ENCODE measurements at regions not wholly inside any gene's neighbourhood (a gene's known extent, or its start where the extent isn't known, plus 50 kb on each side); places are given as distances from the start of the nearest gene placed in this dataset.

GRCh38 chr4:34037280-34037679 is 2207.0 kb downstream of the ARAP2 start:
- in situ Hi-C loops (cut with HindIII; ENCODE audit: low sequenced_read_pairs): no loop called here
- no peak for TF ChIP-seq CTCF (IDR thresholded peaks at IDR 0.05; ENCODE audit: low read depth, low read length)
- DNase-seq (ENCODE audit: low read depth, low spot score): no peak
- no peak overlapping the region for H3K4me3 ChIP-seq (ENCODE audit: low read depth, low read length)

GRCh38 chr4:34039766-34040165 is 2204.5 kb downstream of the ARAP2 start:
- H3K4me3 ChIP-seq (ENCODE audit: low read depth, low read length): no peak overlapping the region
- DNase-seq (ENCODE audit: low read depth, low spot score): no peak
- in situ Hi-C loops (cut with HindIII; ENCODE audit: low sequenced_read_pairs): no loop called here
- no peak for TF ChIP-seq CTCF (IDR thresholded peaks at IDR 0.05; ENCODE audit: low read depth, low read length)

GRCh38 chr4:34043131-34043530 is 2201.2 kb downstream of the ARAP2 start:
- TF ChIP-seq CTCF (IDR thresholded peaks at IDR 0.05; ENCODE audit: low read depth, low read length): no peak
- no peak for DNase-seq (ENCODE audit: low read depth, low spot score)
- no peak overlapping the region for H3K4me3 ChIP-seq (ENCODE audit: low read depth, low read length)
- in situ Hi-C loops (cut with HindIII; ENCODE audit: low sequenced_read_pairs): no loop called here

GRCh38 chr4:34046580-34046979 is 2197.7 kb downstream of the ARAP2 start:
- no peak for TF ChIP-seq CTCF (IDR thresholded peaks at IDR 0.05; ENCODE audit: low read depth, low read length)
- peak; percentile 74 for DNase-seq (ENCODE audit: low read depth, low spot score)
- in situ Hi-C loops (cut with HindIII; ENCODE audit: low sequenced_read_pairs): no loop called here

GRCh38 chr4:34047363-34047762 is 2197.0 kb downstream of the ARAP2 start:
- no peak for DNase-seq (ENCODE audit: low read depth, low spot score)
- no peak for TF ChIP-seq CTCF (IDR thresholded peaks at IDR 0.05; ENCODE audit: low read depth, low read length)
- H3K4me3 ChIP-seq (ENCODE audit: low read depth, low read length): no peak overlapping the region
- in situ Hi-C loops (cut with HindIII; ENCODE audit: low sequenced_read_pairs): no loop called here

More at GRCh38 chr4:34046580-34046979, 2197.7 kb downstream of the ARAP2 start:
- no peak overlapping the region for H3K4me3 ChIP-seq (ENCODE audit: low read depth, low read length)

GRCh38 chr4:34066126-34066525 is 2178.2 kb downstream of the ARAP2 start:
- H3K4me3 ChIP-seq (ENCODE audit: low read depth, low read length): no peak overlapping the region
- no peak for TF ChIP-seq CTCF (IDR thresholded peaks at IDR 0.05; ENCODE audit: low read depth, low read length)
- in situ Hi-C loops (cut with HindIII; ENCODE audit: low sequenced_read_pairs): no loop called here
- no peak for DNase-seq (ENCODE audit: low read depth, low spot score)

GRCh38 chr4:34091451-34091850 is 2152.9 kb downstream of the ARAP2 start:
- DNase-seq (ENCODE audit: low read depth, low spot score): no peak
- no peak for TF ChIP-seq CTCF (IDR thresholded peaks at IDR 0.05; ENCODE audit: low read depth, low read length)
- in situ Hi-C loops (cut with HindIII; ENCODE audit: low sequenced_read_pairs): no loop called here
- H3K4me3 ChIP-seq (ENCODE audit: low read depth, low read length): no peak overlapping the region

Data from astrocyte of the spinal cord (primary cell).